Stimulated activated CD4-positive, alpha-beta T cell treated with anti-CD3 and anti-CD28 coated beads, TNF-alpha, amount 100 ng/mL, for 24 hours (primary cell): ENCODE measurements at regions not wholly inside any gene's neighbourhood (a gene's known extent, or its start where the extent isn't known, plus 50 kb on each side); places are given as distances from the start of the nearest gene placed in this dataset.

Experiments
- DNase-seq, 3 experiments: peaks; one replicate each; pipeline ENCODE4 v3.0.0-alpha.2; 2020; ENCODE audit warnings: low read depth in 3 of 3

GRCh38 chr9:89234205-89235067, 55.8 kb upstream of the SHC3 start:
- peak in 2 of 3 experiments; percentile 11 to 68 for DNase-seq

- DNase-seq, result no peak
Measured at GRCh38 chr9:89236955-89237573, 58.4 kb upstream of the SHC3 start.

- no peak for DNase-seq
Measured at GRCh38 chr9:89238424-89238823, 59.8 kb upstream of the SHC3 start.

- no peak for DNase-seq
Measured at GRCh38 chr9:89243296-89244061, 64.9 kb upstream of the SHC3 start.

- no peak for DNase-seq
Measured at GRCh38 chr9:89246840-89247239, 64.2 kb upstream of the CKS2 start.

- no peak for DNase-seq
Measured at GRCh38 chr9:89247431-89248353, 63.3 kb upstream of the CKS2 start.

GRCh38 chr9:89249001-89249400, 62.0 kb upstream of the CKS2 start:
- DNase-seq, result no peak

GRCh38 chr9:89252651-89253267, 58.2 kb upstream of the CKS2 start:
- no peak for DNase-seq

GRCh38 chr9:89254058-89254772, 56.8 kb upstream of the CKS2 start:
- no peak for DNase-seq

- DNase-seq, result no peak
Measured at GRCh38 chr9:89254773-89255125, 56.2 kb upstream of the CKS2 start.

- DNase-seq, result no peak
Measured at GRCh38 chr9:89256225-89256624, 54.8 kb upstream of the CKS2 start.

GRCh38 chr9:89256642-89257041, 54.4 kb upstream of the CKS2 start:
- no peak for DNase-seq

GRCh38 chr9:89260525-89260924, 50.5 kb upstream of the CKS2 start:
- no peak for DNase-seq
